ENCODE measurements at regions not wholly inside any gene's neighbourhood (a gene's known extent, or its start where the extent isn't known, plus 50 kb on each side); places are given as distances from the start of the nearest gene placed in this dataset.
A peak's percentile ranks its signal among the peaks of the same experiment; 100 is the strongest.

DNA sequence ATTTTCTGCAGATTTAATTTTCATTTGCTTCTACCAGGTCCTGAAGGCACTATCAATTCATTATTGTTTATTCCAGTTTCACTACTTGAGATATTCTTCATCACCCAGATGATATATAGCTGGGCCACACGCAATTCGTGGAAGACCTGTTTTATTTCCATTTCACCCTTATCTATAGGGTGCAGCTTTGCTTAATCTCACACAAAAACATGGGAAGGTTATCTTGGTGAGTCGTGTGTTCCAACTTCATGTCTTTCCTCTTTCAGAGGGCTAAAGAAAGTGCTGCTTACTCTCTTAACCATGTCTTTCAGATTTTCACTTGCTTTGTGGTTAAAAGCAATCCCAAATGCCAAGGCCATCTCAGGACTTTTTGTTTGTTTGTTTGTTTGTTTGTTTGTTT is 194.0 kb downstream of the SOD2 start (continued):
- TF ChIP-seq, protein P1, sequence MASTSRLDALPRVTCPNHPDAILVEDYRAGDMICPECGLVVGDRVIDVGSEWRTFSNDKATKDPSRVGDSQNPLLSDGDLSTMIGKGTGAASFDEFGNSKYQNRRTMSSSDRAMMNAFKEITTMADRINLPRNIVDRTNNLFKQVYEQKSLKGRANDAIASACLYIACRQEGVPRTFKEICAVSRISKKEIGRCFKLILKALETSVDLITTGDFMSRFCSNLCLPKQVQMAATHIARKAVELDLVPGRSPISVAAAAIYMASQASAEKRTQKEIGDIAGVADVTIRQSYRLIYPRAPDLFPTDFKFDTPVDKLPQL (IDR thresholded peaks at IDR 0.05; ENCODE audit: extremely low read depth, insufficient read length), result no peak
- TF ChIP-seq, protein P2, sequence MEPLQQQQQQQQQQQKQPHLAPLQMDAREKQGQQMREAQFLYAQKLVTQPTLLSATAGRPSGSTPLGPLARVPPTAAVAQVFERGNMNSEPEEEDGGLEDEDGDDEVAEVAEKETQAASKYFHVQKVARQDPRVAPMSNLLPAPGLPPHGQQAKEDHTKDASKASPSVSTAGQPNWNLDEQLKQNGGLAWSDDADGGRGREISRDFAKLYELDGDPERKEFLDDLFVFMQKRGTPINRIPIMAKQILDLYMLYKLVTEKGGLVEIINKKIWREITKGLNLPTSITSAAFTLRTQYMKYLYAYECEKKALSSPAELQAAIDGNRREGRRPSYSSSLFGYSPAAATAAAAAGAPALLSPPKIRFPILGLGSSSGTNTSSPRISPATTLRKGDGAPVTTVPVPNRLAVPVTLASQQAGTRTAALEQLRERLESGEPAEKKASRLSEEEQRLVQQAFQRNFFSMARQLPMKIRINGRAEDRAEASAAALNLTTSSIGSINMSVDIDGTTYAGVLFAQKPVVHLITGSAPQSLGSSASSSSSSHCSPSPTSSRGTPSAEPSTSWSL (CRISPR knock-in tag; IDR thresholded peaks at IDR 0.05; ENCODE audit: borderline replicate concordance), result no peak
- TF ChIP-seq GATA2 (CRISPR knock-in tag; IDR thresholded peaks at IDR 0.05) (peak; percentile 63), CBFA2T3 (IDR thresholded peaks at IDR 0.05) (peak; percentile 95), SMARCA4 (IDR thresholded peaks at IDR 0.05) (peak; percentile 96), ESRRA (IDR thresholded peaks at IDR 0.05; ENCODE audit: borderline replicate concordance, low read depth) (peak; percentile 24; the same call in 1 of the 2 replicates), TEAD1 (CRISPR knock-in tag; IDR thresholded peaks at IDR 0.05) (0 out of 4 replicates have a peak, but pooled peaks of 1 of the 2 experiments have one; percentile 28), TRIM24 (IDR thresholded peaks at IDR 0.05) (peak; percentile 88 to 91), NFIC (IDR thresholded peaks at IDR 0.05) (peak; percentile 83), TCFL5 (CRISPR knock-in tag; conservative IDR thresholded peaks at IDR 0.05) (no peak), LEF1 (IDR thresholded peaks at IDR 0.05) (peak; percentile 64; the same call in 1 of the 2 replicates), CREM (IDR thresholded peaks at IDR 0.05; ENCODE audit: low read depth) (0 out of 2 replicates have a peak, but pooled peaks have one; percentile 23), ZFP1 (CRISPR knock-in tag; IDR thresholded peaks at IDR 0.05) (peak; percentile 39; the same call in 1 of the 2 replicates), RAD51 (IDR thresholded peaks at IDR 0.05; ENCODE audit: borderline replicate concordance, low read depth) (no peak), SMAD4 (CRISPR knock-in tag; conservative IDR thresholded peaks at IDR 0.05) (peak; percentile 52; the same call in 1 of the 2 replicates), STAT5A (IDR thresholded peaks at IDR 0.05; ENCODE audit: borderline replicate concordance, low read length) (peak; percentile 98)
- TF ChIP-seq, protein P3, sequence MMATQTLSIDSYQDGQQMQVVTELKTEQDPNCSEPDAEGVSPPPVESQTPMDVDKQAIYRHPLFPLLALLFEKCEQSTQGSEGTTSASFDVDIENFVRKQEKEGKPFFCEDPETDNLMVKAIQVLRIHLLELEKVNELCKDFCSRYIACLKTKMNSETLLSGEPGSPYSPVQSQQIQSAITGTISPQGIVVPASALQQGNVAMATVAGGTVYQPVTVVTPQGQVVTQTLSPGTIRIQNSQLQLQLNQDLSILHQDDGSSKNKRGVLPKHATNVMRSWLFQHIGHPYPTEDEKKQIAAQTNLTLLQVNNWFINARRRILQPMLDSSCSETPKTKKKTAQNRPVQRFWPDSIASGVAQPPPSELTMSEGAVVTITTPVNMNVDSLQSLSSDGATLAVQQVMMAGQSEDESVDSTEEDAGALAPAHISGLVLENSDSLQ (IDR thresholded peaks at IDR 0.05), result peak; percentile 73
- TF ChIP-seq, protein P4, sequence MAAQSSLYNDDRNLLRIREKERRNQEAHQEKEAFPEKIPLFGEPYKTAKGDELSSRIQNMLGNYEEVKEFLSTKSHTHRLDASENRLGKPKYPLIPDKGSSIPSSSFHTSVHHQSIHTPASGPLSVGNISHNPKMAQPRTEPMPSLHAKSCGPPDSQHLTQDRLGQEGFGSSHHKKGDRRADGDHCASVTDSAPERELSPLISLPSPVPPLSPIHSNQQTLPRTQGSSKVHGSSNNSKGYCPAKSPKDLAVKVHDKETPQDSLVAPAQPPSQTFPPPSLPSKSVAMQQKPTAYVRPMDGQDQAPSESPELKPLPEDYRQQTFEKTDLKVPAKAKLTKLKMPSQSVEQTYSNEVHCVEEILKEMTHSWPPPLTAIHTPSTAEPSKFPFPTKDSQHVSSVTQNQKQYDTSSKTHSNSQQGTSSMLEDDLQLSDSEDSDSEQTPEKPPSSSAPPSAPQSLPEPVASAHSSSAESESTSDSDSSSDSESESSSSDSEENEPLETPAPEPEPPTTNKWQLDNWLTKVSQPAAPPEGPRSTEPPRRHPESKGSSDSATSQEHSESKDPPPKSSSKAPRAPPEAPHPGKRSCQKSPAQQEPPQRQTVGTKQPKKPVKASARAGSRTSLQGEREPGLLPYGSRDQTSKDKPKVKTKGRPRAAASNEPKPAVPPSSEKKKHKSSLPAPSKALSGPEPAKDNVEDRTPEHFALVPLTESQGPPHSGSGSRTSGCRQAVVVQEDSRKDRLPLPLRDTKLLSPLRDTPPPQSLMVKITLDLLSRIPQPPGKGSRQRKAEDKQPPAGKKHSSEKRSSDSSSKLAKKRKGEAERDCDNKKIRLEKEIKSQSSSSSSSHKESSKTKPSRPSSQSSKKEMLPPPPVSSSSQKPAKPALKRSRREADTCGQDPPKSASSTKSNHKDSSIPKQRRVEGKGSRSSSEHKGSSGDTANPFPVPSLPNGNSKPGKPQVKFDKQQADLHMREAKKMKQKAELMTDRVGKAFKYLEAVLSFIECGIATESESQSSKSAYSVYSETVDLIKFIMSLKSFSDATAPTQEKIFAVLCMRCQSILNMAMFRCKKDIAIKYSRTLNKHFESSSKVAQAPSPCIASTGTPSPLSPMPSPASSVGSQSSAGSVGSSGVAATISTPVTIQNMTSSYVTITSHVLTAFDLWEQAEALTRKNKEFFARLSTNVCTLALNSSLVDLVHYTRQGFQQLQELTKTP (IDR thresholded peaks at IDR 0.05; ENCODE audit: low read depth in 1 of 2, partially characterized antibody in 2 of 2), result peak in 1 of 2 experiments; percentile 46
- TF ChIP-seq, protein P5, sequence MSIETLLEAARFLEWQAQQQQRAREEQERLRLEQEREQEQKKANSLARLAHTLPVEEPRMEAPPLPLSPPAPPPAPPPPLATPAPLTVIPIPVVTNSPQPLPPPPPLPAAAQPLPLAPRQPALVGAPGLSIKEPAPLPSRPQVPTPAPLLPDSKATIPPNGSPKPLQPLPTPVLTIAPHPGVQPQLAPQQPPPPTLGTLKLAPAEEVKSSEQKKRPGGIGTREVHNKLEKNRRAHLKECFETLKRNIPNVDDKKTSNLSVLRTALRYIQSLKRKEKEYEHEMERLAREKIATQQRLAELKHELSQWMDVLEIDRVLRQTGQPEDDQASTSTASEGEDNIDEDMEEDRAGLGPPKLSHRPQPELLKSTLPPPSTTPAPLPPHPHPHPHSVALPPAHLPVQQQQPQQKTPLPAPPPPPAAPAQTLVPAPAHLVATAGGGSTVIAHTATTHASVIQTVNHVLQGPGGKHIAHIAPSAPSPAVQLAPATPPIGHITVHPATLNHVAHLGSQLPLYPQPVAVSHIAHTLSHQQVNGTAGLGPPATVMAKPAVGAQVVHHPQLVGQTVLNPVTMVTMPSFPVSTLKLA (conservative IDR thresholded peaks at IDR 0.05), result peak in 1 of 2 experiments; percentile 41; a peak in 2 of 4 replicates
- TF ChIP-seq, protein P6, sequence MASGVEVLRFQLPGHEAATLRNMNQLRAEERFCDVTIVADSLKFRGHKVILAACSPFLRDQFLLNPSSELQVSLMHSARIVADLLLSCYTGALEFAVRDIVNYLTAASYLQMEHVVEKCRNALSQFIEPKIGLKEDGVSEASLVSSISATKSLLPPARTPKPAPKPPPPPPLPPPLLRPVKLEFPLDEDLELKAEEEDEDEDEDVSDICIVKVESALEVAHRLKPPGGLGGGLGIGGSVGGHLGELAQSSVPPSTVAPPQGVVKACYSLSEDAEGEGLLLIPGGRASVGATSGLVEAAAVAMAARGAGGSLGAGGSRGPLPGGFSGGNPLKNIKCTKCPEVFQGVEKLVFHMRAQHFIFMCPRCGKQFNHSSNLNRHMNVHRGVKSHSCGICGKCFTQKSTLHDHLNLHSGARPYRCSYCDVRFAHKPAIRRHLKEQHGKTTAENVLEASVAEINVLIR (CRISPR knock-in tag; IDR thresholded peaks at IDR 0.05), result peak; percentile 38; the same call in 1 of the 2 replicates

Data from K562 (cell line).